ENCODE measurements at regions not wholly inside any gene's neighbourhood (a gene's known extent, or its start where the extent isn't known, plus 50 kb on each side); places are given as distances from the start of the nearest gene placed in this dataset.

- ATAC-seq, result no peak
- DNase-seq (ENCODE audit: low spot score), result no peak
- Mint-ChIP-seq H3K36me3 (peaks cover 46% of the 10 kb centered on the region), H3K9me3 (peaks cover 83% of the 10 kb centered on the region), H3K4me1 (peaks cover 10% of the 10 kb centered on the region), H3K27ac (no peak overlapping the region), H3K27me3 (ENCODE audit: low read depth) (no peaks in the 10 kb centered on the region), H3K4me3 (no peak overlapping the region)
- ChIA-PET CTCF (no interaction called here), POLR2A (no interaction called here)
- no peak for TF ChIP-seq ZNF281 (CRISPR knock-in tag; IDR thresholded peaks at IDR 0.05)
- no peak for TF ChIP-seq IRF2 (CRISPR knock-in tag; IDR thresholded peaks at IDR 0.05; ENCODE audit: borderline replicate concordance, low read depth)
Observed at GRCh38 chr4:11507920-11508319, 79.2 kb upstream of the HS3ST1 start.

DNA sequence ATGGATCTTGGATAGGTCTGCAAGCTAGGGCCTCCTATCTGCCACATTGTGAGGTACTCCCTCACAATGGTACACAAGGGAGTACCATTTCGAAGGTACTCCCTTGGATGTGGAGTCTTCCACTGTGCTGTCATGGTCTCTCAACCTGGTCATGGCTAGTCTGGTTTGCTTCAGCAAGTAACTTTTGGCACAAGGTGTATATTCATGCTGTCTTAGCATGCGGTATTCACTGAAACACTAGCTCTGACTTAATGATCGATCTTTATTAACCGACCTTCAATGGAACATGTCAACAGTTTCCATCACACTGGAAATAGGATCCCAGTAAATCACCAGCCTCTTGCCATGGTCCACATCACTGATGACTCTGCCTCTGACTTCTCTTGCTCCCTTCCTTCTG lies 77.5 kb upstream of the HS3ST1 start:
- Mint-ChIP-seq H3K4me3 (no peak overlapping the region), H3K36me3 (peaks cover 56% of the 10 kb centered on the region), H3K4me1 (peaks cover 10% of the 10 kb centered on the region), H3K9me3 (peaks cover 84% of the 10 kb centered on the region), H3K27ac (no peak overlapping the region), H3K27me3 (ENCODE audit: low read depth) (no peaks in the 10 kb centered on the region)
- DNase-seq (ENCODE audit: low spot score) (no peak), ATAC-seq (no peak)
- ChIA-PET POLR2A (no interaction called here), CTCF (no interaction called here)
- TF ChIP-seq CBFB (CRISPR knock-in tag; IDR thresholded peaks at IDR 0.05; ENCODE audit: low read depth) (no peak), FOXJ3 (CRISPR knock-in tag; IDR thresholded peaks at IDR 0.05; ENCODE audit: borderline replicate concordance) (no peak), ZNF317 (CRISPR knock-in tag; IDR thresholded peaks at IDR 0.05; ENCODE audit: borderline replicate concordance, low read depth) (no peak), FOXP1 (CRISPR knock-in tag; IDR thresholded peaks at IDR 0.05; ENCODE audit: borderline replicate concordance) (no peak), ZBTB43 (CRISPR knock-in tag; IDR thresholded peaks at IDR 0.05) (no peak), JAZF1 (CRISPR knock-in tag; IDR thresholded peaks at IDR 0.05) (no peak), JUN (CRISPR knock-in tag; IDR thresholded peaks at IDR 0.05) (no peak), RELA (CRISPR knock-in tag; IDR thresholded peaks at IDR 0.05; ENCODE audit: borderline replicate concordance) (no peak), RORB (CRISPR knock-in tag; IDR thresholded peaks at IDR 0.05) (no peak), OVOL2 (CRISPR knock-in tag; IDR thresholded peaks at IDR 0.05; ENCODE audit: borderline replicate concordance) (no peak), ARID4B (CRISPR knock-in tag; IDR thresholded peaks at IDR 0.05; ENCODE audit: borderline replicate concordance) (no peak), TEAD1 (CRISPR knock-in tag; IDR thresholded peaks at IDR 0.05) (no peak), EMX1 (CRISPR knock-in tag; IDR thresholded peaks at IDR 0.05) (no peak), MYBL2 (CRISPR knock-in tag; IDR thresholded peaks at IDR 0.05) (no peak), SP1 (CRISPR knock-in tag; conservative IDR thresholded peaks at IDR 0.05) (no peak), ELF4 (CRISPR knock-in tag; IDR thresholded peaks at IDR 0.05; ENCODE audit: low read depth) (no peak), ATF6 (CRISPR knock-in tag; IDR thresholded peaks at IDR 0.05) (no peak)
- TF ChIP-seq, protein P1, sequence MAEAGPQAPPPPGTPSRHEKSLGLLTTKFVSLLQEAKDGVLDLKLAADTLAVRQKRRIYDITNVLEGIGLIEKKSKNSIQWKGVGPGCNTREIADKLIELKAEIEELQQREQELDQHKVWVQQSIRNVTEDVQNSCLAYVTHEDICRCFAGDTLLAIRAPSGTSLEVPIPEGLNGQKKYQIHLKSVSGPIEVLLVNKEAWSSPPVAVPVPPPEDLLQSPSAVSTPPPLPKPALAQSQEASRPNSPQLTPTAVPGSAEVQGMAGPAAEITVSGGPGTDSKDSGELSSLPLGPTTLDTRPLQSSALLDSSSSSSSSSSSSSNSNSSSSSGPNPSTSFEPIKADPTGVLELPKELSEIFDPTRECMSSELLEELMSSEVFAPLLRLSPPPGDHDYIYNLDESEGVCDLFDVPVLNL (CRISPR knock-in tag; IDR thresholded peaks at IDR 0.05; ENCODE audit: borderline replicate concordance, low read depth), result no peak
- TF ChIP-seq, protein P2, sequence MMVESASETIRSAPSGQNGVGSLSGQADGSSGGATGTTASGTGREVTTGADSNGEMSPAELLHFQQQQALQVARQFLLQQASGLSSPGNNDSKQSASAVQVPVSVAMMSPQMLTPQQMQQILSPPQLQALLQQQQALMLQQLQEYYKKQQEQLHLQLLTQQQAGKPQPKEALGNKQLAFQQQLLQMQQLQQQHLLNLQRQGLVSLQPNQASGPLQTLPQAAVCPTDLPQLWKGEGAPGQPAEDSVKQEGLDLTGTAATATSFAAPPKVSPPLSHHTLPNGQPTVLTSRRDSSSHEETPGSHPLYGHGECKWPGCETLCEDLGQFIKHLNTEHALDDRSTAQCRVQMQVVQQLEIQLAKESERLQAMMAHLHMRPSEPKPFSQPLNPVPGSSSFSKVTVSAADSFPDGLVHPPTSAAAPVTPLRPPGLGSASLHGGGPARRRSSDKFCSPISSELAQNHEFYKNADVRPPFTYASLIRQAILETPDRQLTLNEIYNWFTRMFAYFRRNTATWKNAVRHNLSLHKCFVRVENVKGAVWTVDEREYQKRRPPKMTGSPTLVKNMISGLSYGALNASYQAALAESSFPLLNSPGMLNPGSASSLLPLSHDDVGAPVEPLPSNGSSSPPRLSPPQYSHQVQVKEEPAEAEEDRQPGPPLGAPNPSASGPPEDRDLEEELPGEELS (CRISPR knock-in tag; IDR thresholded peaks at IDR 0.05), result no peak
